ENCODE measurements at regions not wholly inside any gene's neighbourhood (a gene's known extent, or its start where the extent isn't known, plus 50 kb on each side); places are given as distances from the start of the nearest gene placed in this dataset.
A peak's percentile ranks its signal among the peaks of the same experiment; 100 is the strongest.
"Not testable (repeated sequence)": the region's sequence is repeated elsewhere in the genome, so short reads cannot be mapped to it uniquely, and the experiment has no call there.

DNA sequence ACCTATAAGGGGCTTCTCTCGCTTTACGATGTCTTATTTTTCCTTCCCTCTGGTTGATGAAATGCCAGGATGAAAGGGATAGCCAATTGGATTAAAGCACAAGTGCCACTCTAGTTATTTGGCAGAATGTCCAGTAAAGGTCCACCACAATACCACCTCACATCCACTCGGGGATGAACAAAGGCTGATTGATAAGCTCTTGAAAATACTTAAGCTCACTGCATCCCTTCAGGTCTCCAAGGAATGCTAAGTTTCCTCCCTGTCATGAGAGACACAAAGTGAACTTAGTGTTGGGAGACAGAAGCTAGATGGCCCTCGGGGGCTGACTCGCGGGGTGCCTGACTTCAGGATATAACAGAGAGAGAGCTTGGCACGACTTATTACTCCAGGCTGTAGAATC lies 185.9 kb upstream of the ZNF644 start:
- not testable (repeated sequence) for DNase-seq

DNA sequence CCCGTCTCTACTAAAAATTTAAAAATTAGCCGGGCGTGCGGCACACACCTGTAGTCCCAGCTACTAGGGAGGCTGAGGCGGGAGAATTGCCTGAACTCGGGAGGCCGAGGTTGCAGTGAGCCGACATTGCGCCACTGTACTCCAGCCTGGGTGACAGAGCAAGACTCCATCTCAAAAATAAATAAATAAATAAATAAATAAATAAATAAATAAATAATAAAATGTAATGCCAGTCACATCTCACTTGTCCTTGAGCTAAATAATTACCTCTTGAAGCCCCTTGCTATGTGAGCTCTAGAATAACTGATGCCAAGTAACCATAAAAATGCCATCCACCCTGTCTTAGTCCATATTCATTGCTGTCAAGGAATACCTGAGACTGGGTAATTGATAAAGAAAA lies 182.3 kb upstream of the ZNF644 start:
- DNase-seq, result not testable (repeated sequence)

DNA sequence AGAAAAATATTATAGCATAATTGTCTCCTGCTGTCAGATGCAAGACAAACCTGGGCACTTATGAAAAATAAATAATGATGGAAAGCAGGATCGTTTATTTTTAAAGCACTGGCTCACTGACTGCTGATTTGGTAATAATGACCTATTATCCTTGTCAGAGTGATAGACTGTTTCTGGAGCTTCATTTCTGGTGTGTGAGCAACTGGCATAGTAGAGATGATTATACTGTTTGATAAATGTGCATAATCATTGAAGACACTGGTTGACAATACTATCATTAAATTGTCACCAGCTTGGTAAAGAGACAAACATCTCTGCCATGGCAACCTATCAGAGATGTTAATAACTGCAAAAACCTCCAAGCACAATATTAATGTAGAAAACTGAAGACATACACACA lies 179.9 kb upstream of the ZNF644 start:
- DNase-seq, result no peak

DNA sequence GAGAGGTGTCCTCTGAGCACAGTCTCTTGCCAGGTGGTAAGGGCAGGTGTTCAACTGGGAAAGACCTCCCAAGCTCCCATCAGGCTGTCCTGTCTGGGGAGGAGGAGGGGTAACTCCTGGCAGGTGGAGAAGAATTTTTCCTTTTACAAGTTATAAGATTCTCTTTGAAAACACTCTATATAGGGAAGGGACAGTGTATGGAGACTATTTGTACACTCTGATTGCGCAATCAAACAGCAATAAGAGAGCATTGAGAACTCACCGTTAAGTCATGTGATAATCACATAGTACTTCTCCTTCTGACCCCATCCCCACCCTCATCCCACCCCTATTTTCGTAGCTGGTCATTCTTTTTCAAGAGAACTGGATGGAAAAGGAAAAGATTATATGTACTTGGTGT lies 179.3 kb upstream of the ZNF644 start:
- no peak for DNase-seq

DNA sequence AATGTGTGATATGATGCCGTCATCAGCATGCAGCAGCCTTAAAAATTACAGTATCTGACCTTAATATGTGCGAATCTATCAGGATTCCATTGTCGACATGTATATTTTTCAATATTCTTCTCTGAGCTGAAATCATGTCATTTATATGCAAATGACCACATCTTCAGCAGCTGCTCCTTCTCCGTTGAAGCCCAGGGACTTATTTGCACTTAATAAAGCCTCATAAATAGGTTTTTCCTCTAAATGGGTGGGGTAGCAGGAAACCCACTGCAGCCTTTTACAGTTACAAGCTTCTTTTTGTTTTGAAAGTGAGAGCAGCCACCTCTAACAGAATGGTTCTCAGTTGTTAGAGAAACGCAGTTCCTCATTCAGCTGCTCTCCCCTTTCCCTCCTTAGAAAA lies 178.8 kb upstream of the ZNF644 start:
- DNase-seq, result no peak

DNA sequence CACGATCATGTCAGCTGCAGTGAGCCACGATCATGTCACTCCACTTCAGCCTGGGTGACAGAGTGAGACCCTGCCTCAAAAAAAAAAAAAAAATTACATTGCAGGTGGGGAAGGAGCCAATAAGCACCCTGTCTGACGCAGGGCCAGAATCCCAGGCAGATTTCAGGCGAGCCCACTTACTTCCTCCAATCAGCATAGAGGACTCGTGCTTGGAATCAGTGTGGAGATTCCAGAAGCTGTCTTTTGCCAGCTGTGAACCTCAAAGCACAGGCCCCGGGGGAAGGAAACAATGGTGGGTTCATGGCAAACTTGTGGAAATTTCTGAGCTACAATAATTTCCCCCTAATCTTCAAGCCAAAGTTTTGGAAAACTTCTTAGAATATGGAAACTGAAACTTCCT lies 178.2 kb upstream of the ZNF644 start:
- no peak for DNase-seq

DNA sequence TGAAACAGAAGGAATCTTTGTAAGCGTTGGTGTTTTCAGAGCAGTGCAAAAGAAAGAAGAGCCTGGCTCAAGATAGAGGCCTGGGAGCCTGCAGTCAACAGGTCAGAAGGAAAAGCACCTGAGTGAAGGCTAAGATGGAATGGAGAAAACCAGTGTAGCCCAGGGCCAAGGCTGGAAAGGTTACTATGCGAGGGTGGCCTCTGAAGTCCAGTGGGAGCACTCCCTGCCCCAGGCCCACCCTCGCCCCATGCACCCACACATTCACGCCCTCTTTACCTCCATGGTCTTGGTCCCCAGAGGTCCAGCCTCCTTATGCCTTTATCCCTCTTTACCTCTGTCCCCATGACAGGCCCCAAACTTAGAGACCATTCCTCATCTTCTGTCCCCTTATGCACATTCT lies 169.2 kb upstream of the ZNF644 start:
- DNase-seq, result no peak

DNA sequence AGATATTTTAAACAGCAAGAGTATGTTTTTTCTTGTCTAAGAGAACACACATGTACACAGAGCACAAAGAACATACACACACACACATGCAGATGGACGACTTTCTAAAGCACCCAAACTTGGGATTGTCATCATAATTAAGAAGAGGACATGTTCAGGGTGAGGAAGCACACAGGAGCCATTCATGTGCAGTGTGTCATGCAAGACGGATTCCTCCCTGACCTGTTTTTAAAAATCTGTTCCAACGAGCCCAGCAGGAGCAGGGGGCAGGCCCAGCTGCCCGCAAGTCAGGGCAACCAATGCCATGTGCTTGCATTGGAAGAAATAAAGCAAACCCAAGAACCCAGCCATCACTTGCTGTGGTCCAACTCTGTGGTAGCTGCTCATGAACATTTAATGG lies 167.3 kb upstream of the ZNF644 start:
- no peak for DNase-seq

DNA sequence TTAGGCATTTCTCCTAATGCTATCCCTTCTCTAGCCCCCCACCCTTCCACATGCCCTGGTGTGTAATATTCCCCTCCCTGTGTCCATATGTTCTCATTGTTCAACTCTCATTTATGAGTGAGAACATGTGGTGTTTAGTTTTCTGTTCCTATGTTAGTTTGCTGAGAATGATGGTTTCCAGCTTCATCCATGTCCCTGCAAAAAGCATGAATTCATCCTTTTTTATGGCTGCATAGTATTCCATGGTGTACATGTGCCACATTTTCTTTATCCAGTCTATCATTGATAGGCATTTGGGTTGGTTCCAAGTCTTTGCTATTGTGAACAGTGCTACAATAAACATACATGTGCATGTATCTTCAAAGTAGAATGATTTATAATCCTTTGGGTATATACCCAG lies 161.0 kb upstream of the ZNF644 start:
- DNase-seq, result not testable (repeated sequence)

DNA sequence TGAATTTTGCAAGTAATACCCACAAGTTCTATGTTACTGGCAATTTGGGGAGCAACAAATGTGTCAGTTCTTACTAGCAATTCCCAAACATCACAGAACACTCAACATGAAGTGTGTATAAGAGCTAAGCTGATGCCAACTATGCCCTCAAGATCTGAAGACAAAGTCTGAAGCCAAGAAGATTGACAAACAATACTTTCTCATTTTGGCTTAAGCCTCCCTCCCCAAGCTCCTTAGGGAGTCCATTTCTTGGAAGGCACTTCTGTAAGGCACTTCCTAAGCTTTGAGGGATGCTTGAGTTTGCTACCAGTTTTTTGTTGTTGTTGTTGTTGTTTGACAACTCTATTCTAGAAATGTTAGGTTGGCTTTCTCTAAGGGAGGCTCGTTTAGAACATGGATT lies 154.4 kb upstream of the ZNF644 start:
- DNase-seq, result no peak

DNA sequence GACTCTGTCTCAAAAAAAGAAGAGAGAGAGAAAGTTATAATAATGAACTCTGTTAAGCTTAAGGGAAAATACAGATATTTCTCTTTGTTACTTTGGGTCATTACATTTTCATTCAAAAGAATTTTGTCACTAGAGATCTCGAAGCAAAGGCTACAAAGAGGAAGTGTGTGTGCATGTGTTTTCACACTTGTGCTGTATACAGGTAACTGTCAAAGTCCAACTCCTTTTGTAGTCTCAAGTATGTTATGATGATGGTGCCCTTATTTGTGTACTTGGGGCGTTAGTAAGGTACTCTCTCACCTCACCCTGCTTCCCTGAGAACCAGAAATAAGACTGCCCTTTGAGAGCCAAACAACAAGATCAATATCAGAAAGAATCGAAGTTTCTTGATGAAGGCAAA lies 152.9 kb upstream of the ZNF644 start:
- DNase-seq, result no peak

DNA sequence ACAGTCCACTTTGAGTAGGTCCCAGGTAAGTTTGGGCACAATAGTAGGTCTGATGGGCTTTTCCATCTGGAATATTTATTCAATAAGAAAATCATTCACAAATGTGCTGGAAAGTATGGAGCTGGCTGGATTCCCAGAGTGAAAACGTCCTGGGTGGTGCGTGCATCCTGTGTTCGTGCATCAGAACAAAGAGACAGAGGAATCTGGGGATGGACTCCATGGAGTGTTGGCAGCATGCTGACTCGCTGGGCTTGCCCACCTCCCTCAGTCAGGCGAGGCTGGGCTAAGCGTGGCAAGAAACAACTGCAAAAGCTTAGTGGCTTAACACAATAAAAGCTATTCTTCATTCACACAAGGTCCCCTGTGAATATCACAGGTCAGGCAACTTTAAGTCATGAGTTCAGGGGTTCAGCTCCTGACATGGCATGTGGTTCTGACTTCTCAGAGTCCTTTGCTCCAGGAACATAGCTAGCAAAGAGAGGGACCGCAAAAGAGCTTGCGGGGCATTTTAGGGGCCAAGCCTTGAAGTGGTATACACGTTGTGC lies 151.6 kb upstream of the ZNF644 start:
- DNase-seq, result no peak

DNA sequence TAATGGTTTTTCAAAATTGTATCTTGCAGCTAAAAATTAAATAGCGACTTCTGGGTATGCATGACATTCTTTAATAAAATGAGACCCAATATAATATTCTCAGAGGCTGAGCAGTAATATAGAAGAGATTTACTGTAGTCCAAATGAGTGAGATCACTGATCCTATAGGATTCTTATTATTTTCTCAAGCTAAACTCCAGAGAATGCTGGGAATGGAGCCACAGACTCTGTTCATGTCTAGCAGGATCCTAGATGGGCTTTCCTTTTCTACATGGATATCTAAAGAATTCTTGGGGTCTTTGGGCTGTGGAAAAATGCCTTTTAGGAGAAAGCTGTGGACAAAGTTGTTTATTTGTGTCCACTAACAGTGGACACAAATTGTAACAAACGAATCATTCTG lies 150.7 kb upstream of the ZNF644 start:
- DNase-seq, result no peak

DNA sequence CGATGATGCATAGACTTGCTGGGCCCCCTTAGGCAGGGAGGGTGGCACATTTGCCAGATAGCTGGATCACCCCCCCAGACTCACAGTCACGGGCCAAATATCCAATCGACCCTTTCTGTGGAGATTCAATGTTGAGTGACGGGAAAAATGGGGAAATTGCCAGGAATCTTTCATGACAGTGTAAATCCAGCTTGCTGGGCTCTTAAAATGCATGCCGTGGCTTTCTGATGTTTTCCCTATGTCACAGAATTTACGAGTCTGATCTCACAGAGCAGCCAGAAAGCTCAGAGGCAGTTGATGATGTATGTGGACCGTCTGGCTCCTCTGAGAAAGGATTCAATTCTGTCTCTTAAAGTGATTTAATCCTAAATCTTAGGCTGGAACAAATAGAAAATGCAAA lies 150.1 kb upstream of the ZNF644 start:
- no peak for DNase-seq

DNA sequence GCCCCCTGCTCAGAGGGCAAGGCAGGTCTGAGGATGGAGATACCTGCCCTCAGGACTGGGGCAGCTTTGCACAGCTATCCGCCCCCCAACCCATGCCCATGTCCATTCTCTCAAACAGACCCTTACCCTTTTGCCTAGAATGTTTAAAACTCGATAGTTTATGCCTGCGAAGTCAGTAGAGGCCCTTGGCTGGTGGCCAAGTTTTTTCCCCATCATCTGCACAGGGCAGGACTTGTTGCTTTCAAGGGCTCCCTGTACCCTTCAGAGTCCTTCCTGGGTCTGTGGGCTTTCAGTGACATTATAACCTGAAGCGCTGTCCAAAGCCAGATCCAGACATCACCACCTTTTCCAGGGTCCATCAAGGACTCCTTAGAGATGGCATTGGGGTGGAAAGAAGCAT lies 148.7 kb upstream of the ZNF644 start:
- DNase-seq, result no peak

DNA sequence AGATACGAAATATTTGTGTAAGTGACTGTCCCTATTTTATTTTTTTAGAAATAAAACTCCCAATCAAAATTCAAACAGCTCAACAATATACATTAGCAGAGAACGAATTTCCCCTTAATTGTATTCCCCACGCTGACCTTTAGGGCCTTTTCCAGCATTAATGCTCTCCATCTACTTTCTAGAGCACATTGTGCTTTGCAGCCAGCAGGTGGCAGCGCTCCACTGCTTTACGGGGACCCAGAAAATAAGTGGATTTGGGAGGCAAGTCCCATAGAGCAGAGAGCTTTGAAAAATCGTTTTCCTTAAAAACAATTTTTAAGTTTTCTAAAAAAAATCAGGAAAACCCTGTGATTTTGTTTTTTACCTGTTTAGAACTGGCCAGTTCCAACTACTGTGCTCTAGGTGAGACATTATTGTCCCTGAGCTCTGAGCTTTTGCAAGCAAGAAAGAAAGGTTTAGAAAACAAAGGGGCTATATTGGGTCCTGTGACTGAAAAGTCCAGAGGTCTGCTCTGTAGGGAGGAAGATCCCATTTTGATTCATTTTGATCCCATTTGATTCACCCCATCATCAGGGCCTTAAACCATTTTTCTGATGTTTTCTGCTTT lies 144.4 kb upstream of the ZNF644 start:
- peak; percentile 9 to 14 for DNase-seq

DNA sequence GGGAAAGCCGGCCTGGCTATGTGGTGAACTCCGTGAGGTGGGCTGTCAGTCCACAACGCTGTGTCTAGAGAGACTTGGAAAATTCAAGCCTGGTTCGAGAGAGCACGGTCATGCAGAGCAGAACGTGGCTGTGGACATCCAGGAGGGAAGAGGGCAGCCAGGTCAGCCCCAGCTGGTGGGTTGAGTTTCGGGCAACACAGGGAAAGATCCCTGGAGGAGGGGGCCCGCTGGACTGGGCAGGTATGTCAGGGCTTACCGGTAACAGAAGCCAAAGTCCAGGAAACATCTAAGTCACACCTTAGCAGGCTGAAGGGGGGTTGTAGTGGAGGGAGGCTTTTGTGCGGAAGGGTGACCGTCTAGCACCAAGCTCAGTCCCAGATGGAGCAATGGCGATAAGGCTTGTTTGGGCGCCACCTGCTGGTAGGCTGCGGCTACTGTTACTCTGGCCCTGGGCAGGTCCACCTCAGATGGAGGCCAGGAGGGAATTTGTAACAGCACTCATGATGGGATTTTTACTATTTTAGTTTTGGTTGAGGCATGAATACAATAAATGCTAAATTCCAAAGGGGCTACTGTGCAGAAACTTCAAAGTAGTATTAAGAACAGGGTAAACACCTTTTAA lies 143.3 kb upstream of the ZNF644 start:
- DNase-seq, result peak; percentile 79 to 83

DNA sequence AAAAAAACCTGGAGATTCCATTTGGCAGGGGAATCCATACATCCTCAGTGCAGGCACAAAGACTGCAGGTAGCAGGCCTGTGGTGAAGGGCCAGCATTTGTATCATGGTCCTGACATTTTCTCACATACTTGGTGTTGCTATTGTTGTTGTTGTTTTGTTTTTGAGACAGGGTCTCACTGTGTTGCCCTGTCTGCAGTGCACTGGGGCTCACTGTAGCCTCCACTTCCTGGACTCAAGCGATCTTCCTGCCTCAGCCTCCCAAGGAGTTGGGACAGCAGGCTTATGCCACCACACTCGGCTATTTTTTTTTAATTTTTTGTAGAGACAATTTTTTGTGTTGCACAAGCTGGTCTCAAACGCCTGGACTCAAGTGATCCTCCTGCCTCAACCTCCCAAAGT lies 140.8 kb upstream of the ZNF644 start:
- no peak for DNase-seq

DNA sequence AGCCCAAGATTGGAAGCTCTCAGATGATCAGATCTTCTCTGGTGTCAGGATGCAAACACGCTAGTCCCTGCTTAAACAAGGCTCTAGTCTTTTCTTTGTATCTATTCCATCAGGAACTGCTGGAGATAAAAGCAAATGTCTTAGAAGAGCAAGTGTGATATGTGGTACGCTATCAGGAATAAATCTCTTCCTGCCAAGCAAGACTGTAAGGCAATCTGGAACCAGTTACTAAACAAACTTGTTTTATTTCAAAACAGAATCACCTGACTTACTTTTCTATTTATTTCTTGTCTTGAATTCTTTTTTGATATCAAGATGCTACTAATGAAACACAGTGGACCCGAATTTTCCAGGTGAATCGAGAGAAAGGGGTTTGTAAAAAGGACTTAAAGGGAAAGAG lies 139.9 kb upstream of the ZNF644 start:
- DNase-seq, result no peak

DNA sequence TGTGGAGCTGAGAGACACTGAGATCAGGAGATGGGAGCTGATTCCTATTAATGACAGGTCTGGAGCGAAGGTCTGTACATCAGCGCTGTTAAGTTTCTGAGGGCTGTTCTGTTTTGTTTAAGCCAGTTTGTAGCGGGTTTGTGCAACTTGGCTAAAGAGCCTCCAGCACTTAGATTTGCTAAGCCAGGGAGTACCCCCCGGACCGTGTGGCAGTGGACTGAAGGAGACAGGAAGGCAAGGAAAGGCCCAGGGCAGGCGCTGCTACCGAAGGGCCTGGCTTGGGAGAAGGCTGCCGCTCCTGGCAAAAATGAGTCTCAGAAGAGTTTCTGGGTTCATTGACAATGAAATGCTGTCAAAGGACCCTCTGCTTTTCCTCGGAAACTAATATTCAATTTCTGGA lies 139.3 kb upstream of the ZNF644 start:
- no peak for DNase-seq

DNA sequence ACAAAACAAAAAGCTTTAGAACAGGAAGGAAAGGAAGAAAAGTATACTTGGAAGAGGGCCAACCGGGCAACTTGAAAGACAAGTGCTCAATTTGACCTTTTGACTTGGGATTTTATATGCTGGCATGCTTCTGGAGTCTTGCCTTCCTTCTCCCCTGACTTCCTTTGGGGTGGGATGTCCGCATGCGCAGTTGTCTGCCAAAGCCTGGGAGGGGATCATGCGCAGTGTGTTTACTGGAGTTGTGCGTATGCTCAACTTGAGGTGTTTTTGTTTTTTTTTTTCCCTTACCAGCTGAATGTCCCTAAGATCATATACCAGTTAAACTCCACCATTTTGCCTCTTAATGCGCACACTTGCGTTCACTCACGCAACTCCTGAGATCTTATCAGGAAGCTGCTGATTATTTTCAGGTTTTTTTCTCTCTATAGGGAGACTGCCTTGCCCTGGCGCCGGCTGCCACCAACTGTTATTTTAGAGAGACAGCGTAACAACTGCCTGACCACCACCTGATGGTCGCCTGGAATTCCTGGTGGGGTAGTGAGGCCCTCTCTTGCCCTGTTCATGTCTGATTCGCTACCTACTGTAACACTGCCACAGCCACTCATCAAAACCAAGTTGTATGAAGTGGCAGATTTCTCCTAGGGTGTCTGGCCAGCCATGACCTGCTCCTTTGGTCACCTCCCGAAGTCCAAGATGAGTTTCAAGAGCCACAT lies 138.7 kb upstream of the ZNF644 start:
- no peak for DNase-seq

DNA sequence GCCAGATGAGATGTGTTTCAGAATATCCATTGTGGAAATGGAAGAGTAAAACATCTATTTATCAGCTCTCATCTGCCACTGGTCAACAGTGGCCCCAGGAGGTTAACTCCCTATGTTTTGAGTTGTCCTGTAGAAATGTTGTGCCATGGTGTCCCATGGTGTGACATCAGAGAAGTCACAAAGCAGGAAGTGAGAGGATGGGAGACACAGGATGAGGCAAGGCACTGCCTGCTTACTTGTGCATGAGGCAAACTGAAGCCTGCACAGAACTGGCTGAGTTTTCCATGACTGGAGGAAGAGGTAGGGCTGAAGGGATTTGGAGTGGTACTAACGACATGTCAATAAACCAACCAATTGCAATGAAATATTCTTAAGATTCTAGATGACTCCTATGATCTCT lies 131.5 kb upstream of the ZNF644 start:
- no peak for DNase-seq

DNA sequence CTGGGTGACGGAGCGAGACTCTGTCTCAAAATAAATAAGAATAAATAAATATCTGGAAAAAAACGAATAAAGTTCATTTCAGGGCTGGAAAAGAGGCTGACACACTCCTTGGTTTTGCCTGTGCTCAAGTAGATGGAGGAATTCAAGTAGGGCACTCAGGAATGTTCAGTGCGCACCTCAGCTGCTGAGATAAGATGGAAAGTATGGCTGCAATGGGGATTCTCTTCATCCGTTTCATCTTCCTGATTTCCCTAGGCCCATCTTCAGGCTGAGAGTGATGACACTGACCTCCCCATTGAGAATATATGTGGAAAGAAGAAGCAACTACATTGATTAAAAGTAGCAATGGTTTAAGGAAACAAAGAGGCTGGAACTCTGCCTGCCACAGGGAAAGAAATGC lies 130.5 kb upstream of the ZNF644 start:
- no peak for DNase-seq

DNA sequence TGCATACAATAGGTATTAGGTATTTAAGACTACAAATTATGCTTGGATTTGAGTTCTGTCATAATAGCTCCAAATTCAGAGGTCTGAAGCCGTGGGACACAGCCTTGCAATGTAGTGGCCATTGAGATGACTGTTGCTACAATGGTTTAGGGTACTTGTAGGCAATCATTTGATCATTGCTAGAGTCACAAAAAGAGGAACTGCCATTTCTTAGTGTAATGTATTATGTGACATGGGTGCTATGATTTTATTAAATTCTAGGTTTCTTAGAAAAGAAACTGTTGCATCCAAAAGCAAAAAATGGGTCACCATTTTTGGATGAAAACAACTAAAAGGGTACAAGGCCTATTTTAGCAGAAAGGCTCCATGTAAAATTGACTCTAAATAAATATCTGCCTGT lies 129.9 kb upstream of the ZNF644 start:
- DNase-seq, result no peak

All from stimulated activated CD4-positive, alpha-beta T cell treated with anti-CD3 and anti-CD28 coated beads, Interleukin-2, amount 100 ng/mL, for 48 hours (primary cell).